ENCODE measurements at regions not wholly inside any gene's neighbourhood (a gene's known extent, or its start where the extent isn't known, plus 50 kb on each side); places are given as distances from the start of the nearest gene placed in this dataset.
"Not testable (repeated sequence)": the region's sequence is repeated elsewhere in the genome, so short reads cannot be mapped to it uniquely, and the experiment has no call there.

DNA sequence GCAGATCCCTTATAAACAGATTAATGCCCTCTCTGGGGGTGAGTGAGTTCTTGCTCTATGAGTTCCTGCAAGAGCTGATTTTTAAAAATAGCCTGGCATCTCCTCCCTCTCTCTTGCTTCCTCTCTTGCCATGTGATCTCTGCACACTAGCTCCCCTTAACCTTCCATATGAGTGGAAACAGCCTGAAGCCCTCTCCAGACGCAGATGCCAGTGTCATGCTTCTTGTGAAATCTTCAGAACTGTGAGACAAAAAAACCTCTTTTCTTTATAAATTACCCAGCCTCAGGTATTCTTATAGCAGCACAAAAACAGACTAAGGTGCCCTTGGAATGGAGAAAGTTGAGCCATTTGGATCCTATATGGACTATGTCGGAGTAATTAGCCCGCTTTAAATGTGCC, 559.7 kb upstream of the CYLC2 start:
- intact Hi-C loops (cut with DNase I): no loop called here
- no peak for DNase-seq (ENCODE audit: low spot score)

DNA sequence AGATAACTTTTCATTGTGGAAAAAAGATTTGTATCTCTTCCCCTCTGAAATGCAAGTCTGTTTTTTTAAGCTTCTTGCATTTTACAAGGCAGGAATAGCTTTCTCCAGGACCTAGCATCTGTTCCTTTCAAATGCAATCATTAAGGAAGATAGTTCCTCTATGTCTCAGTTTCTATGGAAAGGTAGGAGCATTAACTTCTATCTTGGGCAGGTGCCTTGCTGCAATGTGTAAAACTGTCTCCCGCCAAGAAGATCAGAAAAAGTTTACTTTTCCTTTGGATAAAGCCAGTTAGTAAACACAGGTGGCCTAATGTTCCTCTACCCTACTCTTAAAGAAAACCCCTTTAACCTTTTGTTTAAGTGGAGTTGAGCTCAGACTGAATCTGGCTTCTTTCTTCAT, 560.6 kb upstream of the CYLC2 start:
- no peak for DNase-seq (ENCODE audit: low spot score)
- intact Hi-C loops (cut with DNase I): no loop called here

- intact Hi-C loops (cut with DNase I): no loop called here
- no peak for DNase-seq (ENCODE audit: low spot score)
Observed at GRCh38 chr9:102428305-102428704, 566.8 kb upstream of the CYLC2 start.

DNA sequence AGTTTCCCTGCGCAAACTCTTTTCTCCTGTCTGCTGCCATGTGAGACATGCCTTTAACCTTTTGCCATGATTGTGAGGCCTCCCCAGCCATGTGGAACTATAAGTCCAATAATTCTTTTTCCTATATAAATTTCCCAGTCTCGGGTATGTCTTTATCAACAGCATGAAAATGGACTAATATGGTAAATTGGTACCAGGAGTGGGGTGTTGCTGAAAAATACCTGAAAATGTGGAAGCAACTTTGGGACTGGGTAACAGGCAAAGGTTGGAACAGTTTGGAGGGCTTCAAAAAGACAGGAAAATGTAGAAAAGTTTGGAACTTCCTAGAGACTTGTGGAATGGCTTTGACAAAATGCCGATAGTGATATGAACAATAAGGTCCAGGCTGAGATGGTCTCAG, 578.9 kb upstream of the CYLC2 start:
- DNase-seq (ENCODE audit: low spot score); intact Hi-C loops (cut with DNase I): not testable (repeated sequence)

DNA sequence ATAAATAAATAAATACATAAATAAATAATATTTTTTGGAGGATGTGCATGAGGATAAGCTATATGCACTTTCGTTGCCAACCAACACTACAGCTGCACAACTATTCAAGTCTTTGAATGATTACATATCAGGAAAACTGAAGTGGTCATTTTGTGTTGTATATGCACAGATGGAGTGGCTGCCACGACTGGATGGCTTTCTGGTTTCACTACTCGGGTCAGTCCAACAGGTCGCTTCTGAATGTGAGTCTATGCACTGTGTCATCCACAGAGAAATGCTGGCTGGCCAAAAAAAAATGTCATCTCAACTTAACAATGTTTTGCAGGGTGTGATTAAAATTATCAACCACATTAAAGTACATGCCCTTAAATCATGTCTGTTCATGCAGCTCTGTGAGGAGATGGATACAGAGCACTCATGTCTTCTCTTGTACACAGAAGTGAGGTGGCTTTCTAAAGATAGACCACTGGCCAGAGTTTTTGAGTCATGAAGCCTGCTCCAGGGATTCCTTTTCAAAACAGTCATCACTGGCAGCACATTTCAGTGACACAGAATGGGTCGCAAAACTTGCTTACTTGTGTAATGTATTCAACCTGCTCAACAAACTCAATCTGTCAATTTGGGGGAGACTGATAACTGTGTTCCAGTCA, 589.8 kb upstream of the CYLC2 start:
- intact Hi-C loops (cut with DNase I): no loop called here

GRCh38 chr9:102403514-102403913, 591.6 kb upstream of the CYLC2 start:
- intact Hi-C loops (cut with DNase I): no loop called here
- DNase-seq (ENCODE audit: low spot score): no peak

More for the DNA sequence above, 589.8 kb upstream of the CYLC2 start:
- DNase-seq (ENCODE audit: low spot score): no peak

DNA sequence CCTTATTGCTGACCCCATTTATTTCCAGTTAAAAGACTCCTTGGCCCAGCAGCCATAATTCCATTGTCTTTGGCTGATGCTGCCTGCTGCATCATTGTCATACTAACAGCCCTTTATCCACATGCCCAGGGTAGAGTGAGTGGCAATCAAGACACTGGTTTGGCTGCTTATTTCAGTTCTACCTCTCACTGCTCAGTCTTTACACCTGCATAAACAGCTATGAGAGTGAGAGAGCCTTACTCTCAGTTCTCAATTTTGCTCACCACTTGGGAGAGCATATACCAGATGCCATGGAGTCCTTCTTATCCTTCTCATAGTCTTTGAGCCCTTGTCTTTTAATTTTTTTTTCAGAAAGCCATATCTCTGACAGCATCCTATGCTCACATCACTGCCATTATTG, 596.9 kb upstream of the CYLC2 start:
- intact Hi-C loops (cut with DNase I): no loop called here
- DNase-seq (ENCODE audit: low spot score): no peak

- intact Hi-C loops (cut with DNase I): not testable (repeated sequence)
Observed at GRCh38 chr9:102385620-102386019, 609.5 kb upstream of the CYLC2 start.

GRCh38 chr9:102362470-102363132, 624.2 kb upstream of the GRIN3A start:
- intact Hi-C loops (cut with DNase I): no loop called here
- DNase-seq (ENCODE audit: low spot score): no peak

More at GRCh38 chr9:102385620-102386019, 609.5 kb upstream of the CYLC2 start:
- DNase-seq (ENCODE audit: low spot score): not testable (repeated sequence)

GRCh38 chr9:102360846-102361245, 622.4 kb upstream of the GRIN3A start:
- intact Hi-C loops (cut with DNase I): no loop called here

GRCh38 chr9:102355982-102356381, 617.5 kb upstream of the GRIN3A start:
- intact Hi-C loops (cut with DNase I): no loop called here
- no peak for DNase-seq (ENCODE audit: low spot score)

More at GRCh38 chr9:102360846-102361245, 622.4 kb upstream of the GRIN3A start:
- DNase-seq (ENCODE audit: low spot score): no peak

DNA sequence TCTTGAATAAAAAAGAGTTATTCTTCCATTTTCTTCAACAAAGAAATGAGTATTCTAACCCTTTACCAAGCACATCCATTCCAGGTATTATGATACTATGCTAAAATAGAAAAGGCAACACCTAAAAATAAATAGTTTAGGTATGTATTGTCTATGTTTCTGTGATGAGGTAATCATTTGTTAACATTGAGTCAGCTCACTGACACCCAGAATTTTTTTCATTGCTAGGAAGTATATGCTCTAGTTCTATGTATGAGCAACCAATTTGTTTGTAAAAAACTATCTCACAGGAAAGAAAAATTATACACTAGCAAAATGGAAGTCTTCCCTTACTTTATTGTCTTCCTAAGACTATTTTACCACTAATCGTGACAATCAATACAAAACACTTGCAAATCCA, 615.6 kb upstream of the GRIN3A start:
- intact Hi-C loops (cut with DNase I): no loop called here
- DNase-seq (ENCODE audit: low spot score): no peak

DNA sequence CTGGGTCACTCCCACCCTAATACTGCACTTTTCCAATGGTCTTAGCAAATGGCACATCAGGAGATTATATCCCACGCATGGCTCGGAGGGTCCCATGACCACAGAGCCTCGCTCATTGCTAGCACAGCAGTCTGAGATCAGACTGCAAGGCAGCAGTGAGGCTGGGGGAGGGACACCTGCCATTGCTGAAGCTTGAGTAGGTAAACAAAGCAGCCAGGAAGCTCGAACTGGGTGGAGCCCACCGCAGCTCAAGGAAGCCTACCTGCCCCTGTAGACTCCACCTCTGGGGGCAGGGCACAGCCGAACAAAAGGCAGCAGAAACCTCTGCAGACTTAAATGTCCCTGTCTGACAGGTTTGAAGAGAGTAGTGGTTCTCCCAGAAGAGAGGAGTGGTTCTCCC, 599.0 kb upstream of the GRIN3A start:
- intact Hi-C loops (cut with DNase I); DNase-seq (ENCODE audit: low spot score): not testable (repeated sequence)

- DNase-seq (ENCODE audit: low spot score): no peak
- intact Hi-C loops (cut with DNase I): no loop called here
Observed at GRCh38 chr9:102309379-102309778, 570.9 kb upstream of the GRIN3A start.

DNA sequence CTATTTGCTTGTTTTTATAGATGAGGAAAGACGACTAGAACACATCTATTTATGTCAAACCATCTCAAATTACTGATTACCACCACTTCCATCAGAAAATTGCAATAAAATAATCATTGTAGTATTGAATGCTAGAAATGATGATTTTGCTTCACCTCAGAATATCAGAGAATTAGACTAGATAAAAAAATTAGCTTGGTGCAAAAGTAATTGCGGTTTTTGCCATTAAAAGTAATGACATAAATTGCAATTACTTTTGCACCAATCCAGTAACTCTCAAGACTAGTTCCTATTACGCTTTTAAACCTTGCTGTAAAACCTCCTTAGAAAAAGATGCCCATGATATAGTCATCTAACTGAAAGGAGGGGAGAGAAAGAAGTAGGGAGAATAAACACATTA, 556.7 kb upstream of the GRIN3A start:
- intact Hi-C loops (cut with DNase I): no loop called here
- DNase-seq (ENCODE audit: low spot score): no peak

DNA sequence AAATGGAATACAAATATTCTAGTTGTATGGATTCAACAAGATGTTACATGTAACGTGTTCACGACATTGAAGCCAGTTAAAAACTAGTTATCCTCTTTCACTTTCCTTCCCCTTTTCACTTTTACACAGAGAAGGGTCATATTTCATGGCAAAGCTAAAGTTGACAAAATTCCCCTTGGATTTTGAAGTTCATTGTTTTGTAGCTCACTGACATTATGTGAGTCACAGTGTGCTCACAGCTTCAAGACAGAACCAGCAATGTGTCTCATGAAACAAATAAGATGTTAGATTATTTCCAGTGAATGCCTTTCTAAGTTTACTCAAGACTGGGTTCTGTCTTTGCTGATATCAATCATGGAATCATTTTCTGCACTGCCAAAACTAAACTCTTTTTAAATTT, 535.5 kb upstream of the GRIN3A start:
- intact Hi-C loops (cut with DNase I): no loop called here
- no peak for DNase-seq (ENCODE audit: low spot score)

GRCh38 chr9:102253099-102253498, 514.7 kb upstream of the GRIN3A start:
- intact Hi-C loops (cut with DNase I): no loop called here
- no peak for DNase-seq (ENCODE audit: low spot score)

- intact Hi-C loops (cut with DNase I): no loop called here
Observed at GRCh38 chr9:102244916-102245315, 506.5 kb upstream of the GRIN3A start.

DNA sequence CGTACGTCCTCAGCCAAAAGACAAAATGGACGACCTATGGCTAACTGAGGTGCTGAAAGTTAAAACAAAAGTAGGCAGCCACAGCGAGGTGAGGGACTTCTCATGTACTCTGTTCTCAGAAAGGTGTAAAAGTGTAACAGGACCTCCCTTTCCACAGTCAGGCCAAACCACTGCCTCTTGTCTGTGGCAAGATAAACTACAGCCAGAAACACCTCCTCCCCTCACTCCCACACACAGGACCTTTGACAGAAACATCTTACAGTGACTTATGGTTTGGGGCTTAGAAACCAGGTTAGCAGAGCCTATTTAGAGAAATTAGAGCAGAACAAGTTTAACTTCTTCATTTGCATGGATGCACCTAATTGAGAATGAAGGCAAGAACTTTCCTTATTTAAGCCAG, 499.1 kb upstream of the GRIN3A start:
- intact Hi-C loops (cut with DNase I): no loop called here
- DNase-seq (ENCODE audit: low spot score): no peak

More at GRCh38 chr9:102244916-102245315, 506.5 kb upstream of the GRIN3A start:
- no peak for DNase-seq (ENCODE audit: low spot score)

DNA sequence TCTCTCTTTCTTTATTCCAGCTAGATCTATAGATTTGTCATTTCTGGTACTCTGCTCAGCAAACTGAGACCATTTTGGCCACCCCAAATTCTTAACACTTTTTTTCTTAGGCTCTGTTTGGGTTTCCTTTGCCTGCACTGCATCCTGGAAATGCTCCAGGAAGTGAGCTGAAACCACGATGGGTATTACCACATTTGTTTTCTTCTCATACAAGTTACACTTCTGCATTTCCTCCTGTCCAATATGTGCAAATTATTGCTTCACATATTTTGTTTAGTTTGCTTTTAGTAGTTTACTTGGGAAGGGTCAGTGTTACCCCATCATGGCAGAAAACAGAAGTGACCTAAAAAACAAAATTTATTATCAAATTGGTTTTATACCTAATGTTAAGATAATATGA, 498.6 kb upstream of the GRIN3A start:
- intact Hi-C loops (cut with DNase I): no loop called here
- no peak for DNase-seq (ENCODE audit: low spot score)

DNA sequence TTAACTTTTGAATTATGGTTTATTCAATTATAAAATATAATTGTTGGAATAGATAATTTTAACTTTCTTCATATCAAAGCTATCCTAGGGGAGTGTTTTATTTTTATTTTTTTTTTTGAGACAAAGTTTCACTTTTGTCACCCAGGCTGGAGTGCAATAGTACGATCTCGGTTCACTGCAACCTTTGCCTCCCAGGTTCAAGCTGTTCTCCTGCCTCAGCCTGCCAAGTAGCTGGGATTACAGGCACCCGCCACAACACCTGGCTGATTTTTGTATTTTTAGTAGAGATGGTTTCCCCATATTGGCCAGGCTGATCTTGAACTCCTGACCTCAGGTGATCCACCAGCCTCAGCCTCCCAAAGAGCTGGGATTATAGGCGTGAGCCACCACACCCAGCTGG, 489.0 kb upstream of the GRIN3A start:
- DNase-seq (ENCODE audit: low spot score); intact Hi-C loops (cut with DNase I): not testable (repeated sequence)
